GM04504 (cell line): ENCODE measurements at regions not wholly inside any gene's neighbourhood (a gene's known extent, or its start where the extent isn't known, plus 50 kb on each side); places are given as distances from the start of the nearest gene placed in this dataset.

Experiments used
- DNase-seq: peaks from one replicate; pipeline ENCODE4 v3.0.0-alpha.2; 2012; ENCODE audit warnings: low read depth

DNA sequence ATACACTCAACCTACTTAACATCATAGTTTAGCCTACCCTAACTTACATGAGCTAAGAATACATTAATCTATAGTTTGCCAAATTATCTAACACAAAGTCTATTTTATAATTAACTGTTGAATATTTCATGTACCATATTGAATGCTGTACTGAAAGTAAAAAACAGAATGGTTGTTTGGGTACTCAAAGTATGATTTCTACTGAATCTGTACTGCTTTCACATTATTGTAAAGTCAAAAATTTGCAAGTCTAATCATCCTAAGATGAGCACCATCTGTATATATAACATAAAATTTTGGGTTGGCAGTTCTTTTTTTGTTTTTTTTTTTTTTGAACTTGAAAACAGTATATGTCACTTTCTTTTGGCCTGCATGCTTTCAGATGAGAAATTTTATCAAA, 1212.6 kb downstream of the SLITRK5 start:
- no peak for DNase-seq

DNA sequence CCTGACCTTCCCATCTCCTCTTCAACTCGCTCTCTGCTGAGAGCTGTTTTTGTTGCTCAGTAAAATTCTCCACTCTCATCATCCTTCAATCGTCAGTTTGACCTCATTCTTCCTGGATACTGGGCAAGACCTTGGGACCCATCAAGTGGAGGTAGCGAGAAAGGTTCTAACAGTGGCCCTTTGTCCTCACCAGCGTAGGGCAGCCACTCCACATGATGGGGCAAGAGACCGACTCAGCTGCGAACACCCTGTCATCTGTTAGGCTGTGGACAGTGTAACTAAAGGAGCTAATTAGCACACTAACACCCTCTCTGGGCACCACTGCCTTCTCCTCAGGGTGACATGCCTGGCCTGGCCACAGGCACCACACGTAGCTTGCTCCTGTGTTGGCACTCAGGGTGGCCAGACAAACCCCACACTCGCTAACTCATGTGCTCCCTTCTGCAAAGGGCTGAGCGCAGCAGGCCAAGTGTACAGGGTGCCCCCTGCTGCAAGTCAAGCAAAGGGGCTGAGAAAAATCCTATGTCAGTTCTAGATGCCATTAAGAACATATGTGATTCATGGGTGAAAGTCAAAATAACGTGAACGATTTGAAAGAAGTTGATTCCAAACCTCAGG, 1216.0 kb downstream of the SLITRK5 start:
- no peak for DNase-seq

GRCh38 chr13:88895261-88895941, 1224.2 kb downstream of the SLITRK5 start:
- DNase-seq: no peak

DNA sequence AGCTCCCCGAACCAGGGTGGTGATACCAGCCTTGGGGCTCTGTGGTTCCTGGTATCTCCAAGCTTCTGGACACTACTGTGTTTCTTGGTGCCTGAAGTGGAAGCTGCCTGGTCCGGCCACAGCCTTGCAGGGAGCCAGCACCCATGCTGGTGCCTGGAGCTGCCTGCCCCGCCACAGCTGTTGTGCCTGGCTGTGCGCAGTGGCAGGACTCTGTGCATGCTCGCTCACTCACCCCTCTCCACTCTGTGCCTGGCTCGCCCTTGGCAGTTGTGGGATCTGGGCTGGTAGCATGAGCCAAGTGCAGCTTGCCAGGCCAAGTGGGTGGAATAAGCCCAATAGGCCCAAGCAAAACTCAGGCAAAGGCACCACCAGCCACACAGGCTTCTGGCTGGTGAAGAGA, 1225.3 kb downstream of the SLITRK5 start:
- DNase-seq: no peak

- no peak for DNase-seq
Observed at GRCh38 chr13:88908961-88909441, 1237.8 kb downstream of the SLITRK5 start.

GRCh38 chr13:88919970-88920628, 1248.9 kb downstream of the SLITRK5 start:
- DNase-seq: no peak

DNA sequence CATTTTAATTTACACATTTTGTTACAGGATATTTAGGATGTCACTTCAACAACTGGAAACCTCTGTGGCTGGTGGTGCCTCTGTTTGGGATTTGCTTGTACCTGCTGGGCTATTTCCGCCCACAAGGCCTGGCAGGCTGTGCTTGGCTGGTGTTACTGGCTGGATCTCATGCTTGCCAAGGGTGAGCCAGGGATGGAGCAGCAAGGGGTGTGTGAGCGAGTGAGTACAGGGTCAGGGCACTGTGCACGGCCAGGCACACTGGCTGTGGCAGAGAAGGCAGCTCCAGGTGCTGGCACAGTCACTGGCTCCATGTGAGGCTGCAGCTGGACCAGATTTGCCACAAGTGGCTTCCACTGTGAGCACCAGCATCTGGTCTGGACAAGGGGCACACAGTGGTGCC, 1254.8 kb downstream of the SLITRK5 start:
- no peak for DNase-seq

DNA sequence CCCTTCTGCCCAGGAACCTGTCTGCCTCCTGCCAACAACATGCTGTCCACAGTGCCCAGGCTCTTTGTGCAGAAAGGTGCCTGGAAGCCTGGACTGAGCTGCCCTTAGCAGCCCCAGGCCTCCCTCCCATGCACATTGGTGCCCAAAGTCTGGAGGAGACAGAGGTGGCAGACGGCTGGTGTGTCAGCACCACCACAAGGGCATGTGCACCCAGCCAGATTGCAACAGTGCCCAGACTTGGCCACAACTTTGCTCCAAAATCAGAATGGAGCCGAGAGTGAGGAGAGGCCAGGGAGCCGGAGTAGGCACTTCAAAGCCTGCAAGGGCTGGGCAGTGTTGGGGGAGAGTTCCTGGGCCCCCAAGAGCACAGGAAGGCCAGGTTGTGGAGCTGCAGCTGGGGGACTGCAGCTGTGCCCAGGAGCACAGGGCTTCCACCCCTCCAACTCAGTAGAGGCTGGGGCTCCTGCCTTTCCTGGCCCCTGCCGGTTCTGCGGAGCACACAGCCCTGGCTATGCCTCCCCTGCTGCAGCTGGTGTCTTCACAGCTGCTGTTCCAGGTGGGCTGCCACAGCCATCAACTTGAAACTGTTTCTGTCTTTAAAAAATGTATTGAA, 1255.8 kb downstream of the SLITRK5 start:
- DNase-seq: no peak

GRCh38 chr13:88932950-88933349, 1261.8 kb downstream of the SLITRK5 start:
- DNase-seq: no peak

DNA sequence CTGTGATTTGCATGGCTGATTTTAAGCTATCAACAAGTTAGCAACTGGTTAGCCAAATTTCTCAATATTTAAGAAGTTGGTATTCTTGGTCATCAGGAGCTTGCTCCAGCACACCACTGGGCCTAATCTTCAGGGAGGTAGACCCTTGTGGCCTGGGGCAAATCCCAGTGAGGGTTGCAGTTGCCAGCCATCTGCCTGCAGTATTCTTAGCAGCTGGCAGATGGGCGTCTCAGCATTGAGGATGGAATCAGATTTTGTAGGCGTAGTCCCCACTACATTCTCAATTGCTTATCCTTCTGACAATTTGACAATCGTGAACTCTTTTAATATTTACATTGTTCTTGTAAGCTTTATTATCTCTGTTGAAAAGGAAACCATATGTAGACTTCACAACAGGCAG, 1266.2 kb downstream of the SLITRK5 start:
- no peak for DNase-seq

DNA sequence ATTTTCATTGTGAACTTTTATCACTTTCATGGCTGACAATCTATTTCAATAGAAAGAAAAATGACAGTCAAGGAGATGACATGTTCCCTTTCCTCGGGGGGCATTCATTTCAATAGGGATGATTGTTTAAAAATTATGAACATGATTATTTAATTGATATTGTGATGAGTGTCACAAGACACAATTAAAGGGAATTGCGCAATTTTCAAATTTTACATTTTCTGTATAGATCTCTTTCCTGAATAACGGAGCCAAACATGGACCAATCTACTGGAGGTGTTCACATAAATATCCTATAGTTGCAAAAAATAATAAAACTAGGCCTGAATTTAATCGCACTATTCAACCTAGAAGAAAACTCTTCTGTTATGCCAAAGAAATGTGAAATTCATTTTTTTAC, 1274.6 kb downstream of the SLITRK5 start:
- DNase-seq: no peak

- DNase-seq: no peak
Observed at GRCh38 chr13:88948501-88948900, 1277.3 kb downstream of the SLITRK5 start.

DNA sequence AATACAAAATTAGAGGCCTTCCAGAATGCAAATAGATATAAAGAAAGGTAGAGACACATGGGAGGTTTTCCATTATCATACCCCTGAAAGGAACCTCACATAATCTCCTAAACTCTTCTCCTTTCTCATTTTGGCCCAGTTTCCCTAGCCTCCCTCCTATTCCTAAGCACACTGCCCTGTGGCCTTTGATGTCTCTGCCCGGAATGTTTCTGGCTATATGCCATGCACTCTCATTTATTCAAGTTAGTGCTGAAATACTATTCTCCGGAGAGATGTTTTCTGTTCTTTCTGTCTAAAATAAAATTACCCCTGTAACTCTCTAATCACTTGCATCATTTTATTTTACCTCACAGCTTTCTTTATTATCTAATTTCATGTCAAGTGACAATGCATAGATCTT, 1287.7 kb downstream of the SLITRK5 start:
- DNase-seq: no peak

- DNase-seq: no peak
Observed at GRCh38 chr13:88976466-88976865, 1305.3 kb downstream of the SLITRK5 start.

- DNase-seq: no peak
Observed at GRCh38 chr13:88978607-88979006, 1307.4 kb downstream of the SLITRK5 start.

- no peak for DNase-seq
Observed at GRCh38 chr13:88979465-88980175, 1308.4 kb downstream of the SLITRK5 start.

GRCh38 chr13:89003656-89004055, 1332.5 kb downstream of the SLITRK5 start:
- no peak for DNase-seq

GRCh38 chr13:89011615-89012014, 1340.4 kb downstream of the SLITRK5 start:
- DNase-seq: no peak

DNA sequence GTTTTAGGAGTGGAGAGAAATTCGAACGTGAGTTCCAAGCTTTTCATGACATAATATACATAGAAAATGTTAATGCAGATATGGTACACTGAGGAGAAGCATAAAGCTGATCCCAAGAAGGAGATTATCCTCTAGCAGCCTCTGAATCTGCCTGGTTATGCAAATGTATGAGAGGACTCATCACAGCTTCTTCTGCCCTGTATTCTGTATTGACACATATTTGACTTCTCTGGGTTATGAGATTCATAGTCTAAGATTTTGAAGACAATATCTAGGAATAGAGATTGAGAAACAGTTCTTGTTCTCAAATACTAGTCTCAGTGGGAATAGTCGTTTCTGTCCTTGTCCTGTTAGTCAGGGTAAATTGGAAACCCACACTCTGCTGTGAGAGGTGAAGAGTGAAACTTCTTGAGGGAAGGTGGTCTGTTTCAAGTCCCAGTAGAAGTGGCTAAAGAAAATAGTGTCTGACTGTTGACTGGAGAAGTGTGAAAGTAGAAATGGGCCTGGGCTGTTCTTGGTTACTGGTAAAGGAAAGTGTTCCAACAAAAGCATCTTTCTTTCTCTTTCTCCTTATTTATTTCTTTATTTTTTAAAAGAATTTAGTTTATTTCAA, 1356.6 kb downstream of the SLITRK5 start:
- DNase-seq: no peak

DNA sequence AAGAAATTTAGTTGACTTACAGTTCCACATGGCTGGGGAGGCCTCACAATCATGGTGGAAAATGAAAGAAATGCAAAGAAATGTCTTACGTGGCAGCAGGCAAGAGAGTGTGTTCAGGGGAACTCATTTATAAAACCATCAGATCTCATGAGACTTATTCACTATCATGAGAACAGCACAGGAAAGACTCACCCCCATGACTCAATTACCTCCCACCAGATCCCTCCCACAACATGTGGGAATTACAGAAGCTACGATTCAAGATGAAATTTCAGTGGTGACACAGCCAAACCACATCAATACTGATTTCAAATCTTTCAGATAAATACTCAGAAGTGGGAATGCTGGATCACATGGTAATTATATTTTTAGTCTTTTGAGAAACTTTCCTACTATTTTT, 1357.9 kb downstream of the SLITRK5 start:
- no peak for DNase-seq

DNA sequence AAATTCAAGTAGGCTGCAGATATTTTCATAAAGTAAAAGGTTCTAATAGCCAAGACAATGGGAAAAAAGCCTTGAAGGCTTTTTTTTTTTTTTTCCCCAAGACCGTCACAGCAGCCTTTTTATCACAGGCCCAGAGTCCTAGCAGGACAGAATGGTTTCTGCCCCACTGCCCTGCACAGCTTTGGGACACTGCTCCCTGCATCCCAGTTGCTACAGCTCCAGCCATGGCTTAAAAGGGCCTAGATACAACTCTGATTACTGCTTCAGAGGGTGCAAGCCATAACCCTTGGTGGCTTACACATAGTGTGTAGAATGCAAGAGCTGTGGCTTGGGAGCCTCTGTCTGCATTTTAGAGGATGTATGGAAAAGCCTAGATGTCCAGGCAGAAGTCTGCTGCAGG, 1362.8 kb downstream of the SLITRK5 start:
- DNase-seq: no peak

GRCh38 chr13:89052699-89053098, 1381.5 kb downstream of the SLITRK5 start:
- no peak for DNase-seq
